ELF-1 (cell line): ENCODE measurements at regions not wholly inside any gene's neighbourhood (a gene's known extent, or its start where the extent isn't known, plus 50 kb on each side); places are given as distances from the start of the nearest gene placed in this dataset.
"Not testable (repeated sequence)": the region's sequence is repeated elsewhere in the genome, so short reads cannot be mapped to it uniquely, and the experiment has no call there.

Experiments used
- DNase-seq: peaks from one replicate; pipeline ENCODE4 v3.0.0-alpha.2; 2016; ENCODE audit warnings: low read depth, low spot score

- no peak for DNase-seq
Measured at GRCh38 chr9:94472806-94473360, 82.0 kb upstream of the PCAT7 start.

- no peak for DNase-seq
Measured at GRCh38 chr9:94478755-94479730, 75.8 kb upstream of the PCAT7 start.

- DNase-seq, result no peak
Measured at GRCh38 chr9:94479757-94480156, 75.1 kb upstream of the PCAT7 start.

- DNase-seq, result no peak
Measured at GRCh38 chr9:94480205-94480604, 74.7 kb upstream of the PCAT7 start.

GRCh38 chr9:94482110-94482509 lies 72.8 kb upstream of the PCAT7 start:
- DNase-seq, result no peak

GRCh38 chr9:94490465-94490864 lies 64.4 kb upstream of the PCAT7 start:
- DNase-seq, result peak; percentile 17

- not testable (repeated sequence) for DNase-seq
Measured at GRCh38 chr9:94492125-94492524, 62.8 kb upstream of the PCAT7 start.

- DNase-seq, result no peak
Measured at GRCh38 chr9:94498801-94499453, 56.0 kb upstream of the PCAT7 start.

GRCh38 chr9:94504358-94504757 lies 50.5 kb upstream of the PCAT7 start:
- no peak for DNase-seq
